Dedifferentiated amniotic fluid mesenchymal stem cell (primary cell): ENCODE measurements at regions not wholly inside any gene's neighbourhood (a gene's known extent, or its start where the extent isn't known, plus 50 kb on each side); places are given as distances from the start of the nearest gene placed in this dataset.
"Not testable (repeated sequence)": the region's sequence is repeated elsewhere in the genome, so short reads cannot be mapped to it uniquely, and the experiment has no call there.

Experiments
- DNase-seq: peaks from one replicate; pipeline ENCODE4 v3.0.0-alpha.2; 2016; ENCODE audit errors: extremely low spot score

DNA sequence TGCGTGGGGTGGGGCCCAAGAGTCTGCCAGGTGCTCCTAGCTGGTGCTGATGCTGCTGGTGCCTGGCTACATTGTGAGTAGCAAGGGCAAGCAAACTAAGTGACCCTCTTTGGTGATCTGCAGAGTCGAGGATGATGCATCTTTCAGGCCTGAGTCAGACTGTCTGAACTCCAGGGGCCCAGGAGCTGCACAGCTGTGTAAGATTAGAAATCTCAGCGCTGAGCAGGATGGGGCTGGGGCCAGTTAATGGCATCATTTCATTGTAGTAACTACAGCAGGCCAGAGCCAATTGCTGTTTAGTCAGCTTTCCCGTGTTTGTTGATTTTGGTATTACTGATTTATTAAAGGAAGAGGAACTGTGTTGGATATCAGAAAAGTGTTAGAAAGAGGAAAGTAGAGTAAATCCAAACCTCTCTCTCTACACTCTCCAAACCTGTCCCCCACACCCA, 365.2 kb downstream of the PAX1 start:
- DNase-seq, result no peak

DNA sequence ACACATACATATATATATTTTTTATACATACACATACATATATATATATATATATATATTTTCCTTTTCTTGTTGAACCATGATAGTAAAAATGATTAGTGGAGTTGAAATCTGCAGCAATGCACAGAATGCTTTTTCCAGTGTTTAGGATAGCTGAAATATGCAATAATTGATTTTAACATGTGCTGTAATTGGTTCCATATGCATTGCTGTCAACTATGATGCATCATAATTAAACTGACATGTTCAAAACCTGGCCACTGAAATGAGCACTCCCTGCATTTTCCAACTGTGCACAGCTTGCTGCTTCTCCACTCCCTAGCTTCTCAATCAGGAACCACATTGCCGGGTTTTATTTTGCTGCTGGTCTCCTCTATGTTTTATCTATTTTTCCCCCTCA, 358.3 kb downstream of the PAX1 start:
- DNase-seq, result no peak

DNA sequence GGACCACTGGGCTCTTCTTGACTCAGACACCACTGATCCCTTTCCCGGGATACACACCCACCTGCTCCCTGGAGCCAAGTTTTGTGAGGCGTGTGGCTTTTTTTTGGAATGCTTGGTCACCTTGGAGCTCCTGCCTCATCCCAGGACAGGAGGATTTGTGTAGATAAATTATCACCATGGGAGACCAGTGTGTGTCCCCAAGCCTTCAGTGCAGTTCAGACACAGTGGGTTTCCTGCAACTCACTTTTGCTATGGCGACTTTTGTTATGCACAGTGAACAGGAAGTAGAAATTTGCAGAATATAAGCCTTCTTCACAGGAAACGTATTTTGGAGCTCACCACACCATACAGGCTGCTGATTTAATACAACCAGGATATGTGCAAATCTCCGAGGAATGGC, 357.4 kb downstream of the PAX1 start:
- DNase-seq, result peak; percentile 4

DNA sequence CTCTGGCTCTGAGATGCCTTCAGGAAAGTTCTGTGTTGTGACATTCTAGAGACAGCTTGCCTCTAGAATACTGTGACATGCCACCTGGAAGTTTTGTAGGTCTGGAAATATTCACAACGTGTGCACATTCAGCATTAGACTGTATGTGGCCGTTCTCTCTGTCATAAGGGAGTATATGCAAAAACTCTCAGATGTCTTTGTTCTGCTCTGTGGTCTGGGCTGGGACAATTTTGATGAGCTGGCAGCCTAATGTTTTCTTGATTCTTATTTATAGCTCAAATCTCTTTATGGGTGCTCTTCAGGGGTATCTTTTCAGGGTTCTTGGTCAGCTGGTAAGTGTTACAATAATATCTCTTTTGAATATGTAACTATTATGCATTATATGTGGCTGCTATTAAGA, 355.1 kb downstream of the PAX1 start:
- DNase-seq, result peak; percentile 9

DNA sequence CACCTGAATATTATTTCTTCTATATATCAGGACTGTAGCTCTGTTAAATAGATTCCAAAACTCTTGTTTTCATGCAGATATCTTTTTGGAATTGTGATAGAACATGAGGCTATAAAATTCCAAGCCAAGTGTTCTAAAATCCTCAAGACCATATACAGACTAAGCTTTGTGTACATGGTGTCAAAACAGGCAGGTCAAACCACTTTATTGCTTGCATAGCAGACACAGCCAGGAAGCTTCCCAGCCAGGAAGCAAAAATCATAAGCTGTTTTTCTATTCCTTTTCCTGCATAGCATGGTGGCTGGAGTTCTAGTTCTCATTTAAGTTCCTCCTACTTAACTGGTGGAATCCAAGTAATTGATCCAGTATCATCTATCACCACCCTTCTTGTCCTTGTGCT, 353.3 kb downstream of the PAX1 start:
- peak; percentile 11 for DNase-seq

DNA sequence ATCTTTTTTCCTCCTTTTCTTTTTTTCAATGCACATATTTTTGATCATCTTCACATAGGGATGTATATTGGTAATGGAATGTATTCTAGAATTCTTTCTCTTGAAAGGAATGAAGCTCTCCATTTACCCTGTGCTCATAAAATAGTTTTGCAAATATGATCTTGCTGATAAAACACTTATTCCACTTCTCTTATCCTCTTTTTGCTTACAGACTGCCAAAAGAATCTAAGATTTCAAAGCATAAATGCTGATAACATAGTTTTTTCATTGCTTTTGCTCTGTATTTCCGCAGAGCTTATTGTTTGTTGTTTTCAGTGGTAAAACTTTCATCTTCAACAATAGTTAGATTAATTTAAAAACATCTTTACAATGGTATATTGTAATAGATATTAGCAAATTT, 350.5 kb downstream of the PAX1 start:
- no peak for DNase-seq

DNA sequence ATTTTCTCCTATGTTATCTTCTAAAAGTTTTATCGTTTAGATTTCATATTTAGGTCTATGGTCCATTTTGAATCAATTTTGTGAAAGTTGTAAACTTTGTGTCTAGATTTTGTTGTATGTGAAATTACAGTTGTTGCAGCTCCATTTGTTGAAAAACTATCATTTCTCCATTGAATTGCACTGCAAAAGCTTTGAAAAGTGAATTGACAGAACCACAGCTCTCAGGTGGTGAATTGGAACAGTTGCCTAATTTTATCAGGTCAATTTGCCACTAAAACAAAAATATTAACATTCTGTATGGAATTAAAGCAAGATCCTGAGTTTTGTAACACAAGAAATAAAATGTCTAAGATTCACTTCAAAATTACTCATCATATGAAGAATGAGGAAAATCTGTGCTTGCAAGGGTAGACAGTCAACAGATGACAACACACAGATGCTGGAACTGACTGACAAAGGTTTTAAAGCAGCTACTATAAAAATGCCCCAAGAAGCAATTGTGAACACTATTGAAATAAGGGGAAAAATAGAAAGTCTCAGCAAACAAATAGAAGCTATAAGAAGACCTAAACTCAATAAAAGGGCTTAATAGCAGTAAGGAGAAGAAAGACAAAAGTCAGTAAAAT, 346.7 kb downstream of the PAX1 start:
- DNase-seq, result no peak

DNA sequence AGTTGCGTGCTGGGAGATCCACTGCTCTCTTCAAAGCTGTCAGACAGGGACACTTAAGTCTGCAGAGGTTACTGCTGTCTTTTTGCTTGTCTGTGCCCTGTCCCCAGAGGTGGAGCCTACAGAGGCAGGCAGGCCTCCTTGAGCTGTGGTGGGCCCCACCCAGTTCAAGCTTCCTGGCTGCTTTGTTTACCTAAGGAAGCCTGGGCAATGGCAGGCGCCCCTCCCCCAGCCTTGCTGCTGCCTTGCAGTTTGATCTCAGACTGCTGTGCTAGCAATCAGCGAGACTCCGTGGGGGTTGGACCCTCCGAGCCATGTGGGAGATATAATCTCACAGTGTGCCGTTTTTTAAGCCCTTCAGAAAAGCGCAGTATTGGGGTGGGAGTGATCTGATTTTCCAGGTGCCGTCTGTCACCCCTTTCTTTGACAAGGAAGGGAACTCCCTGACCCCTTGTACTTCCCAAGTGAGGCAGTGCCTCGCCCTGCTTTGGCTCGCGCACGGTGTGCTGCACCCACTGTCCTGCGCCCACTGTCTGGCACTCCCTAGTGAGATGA, 340.6 kb downstream of the PAX1 start:
- DNase-seq, result not testable (repeated sequence)

DNA sequence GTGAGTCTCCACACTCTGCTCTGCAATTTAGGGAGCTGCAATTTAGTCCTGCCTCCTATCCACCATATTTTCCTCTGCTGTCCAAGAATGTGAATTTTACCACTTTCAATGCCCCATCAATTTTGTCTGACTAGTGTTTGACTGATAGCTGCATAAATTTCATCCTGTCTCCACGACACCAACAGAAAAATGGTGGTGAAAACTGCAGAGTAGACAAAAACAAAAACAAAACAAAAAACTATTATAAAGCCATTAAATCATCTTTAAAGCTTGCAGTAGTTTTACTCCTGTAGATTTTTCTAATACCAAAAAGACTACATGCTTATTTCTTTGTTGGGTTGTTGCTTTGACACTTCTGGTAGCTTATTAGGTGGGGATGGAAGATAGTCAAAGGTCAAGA, 322.0 kb downstream of the PAX1 start:
- no peak for DNase-seq

DNA sequence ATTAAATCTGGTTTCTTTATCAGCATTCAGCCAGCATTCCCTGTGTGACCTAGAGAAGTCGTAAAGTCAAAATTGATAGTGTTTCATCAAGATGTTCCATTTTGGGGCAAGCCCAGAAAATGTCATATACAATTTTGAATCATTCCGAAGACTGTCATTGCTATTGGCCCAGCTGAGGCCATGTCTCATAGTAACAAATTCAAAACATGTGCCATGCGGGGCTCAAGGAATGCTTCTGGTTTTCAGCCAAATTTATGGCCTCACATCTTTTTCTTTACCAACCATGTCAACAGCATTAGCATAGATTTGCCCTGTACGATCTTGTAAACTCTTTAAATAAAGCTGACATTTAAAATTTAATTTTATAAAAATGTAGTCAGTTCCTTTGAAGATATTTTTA, 314.7 kb downstream of the PAX1 start:
- no peak for DNase-seq

DNA sequence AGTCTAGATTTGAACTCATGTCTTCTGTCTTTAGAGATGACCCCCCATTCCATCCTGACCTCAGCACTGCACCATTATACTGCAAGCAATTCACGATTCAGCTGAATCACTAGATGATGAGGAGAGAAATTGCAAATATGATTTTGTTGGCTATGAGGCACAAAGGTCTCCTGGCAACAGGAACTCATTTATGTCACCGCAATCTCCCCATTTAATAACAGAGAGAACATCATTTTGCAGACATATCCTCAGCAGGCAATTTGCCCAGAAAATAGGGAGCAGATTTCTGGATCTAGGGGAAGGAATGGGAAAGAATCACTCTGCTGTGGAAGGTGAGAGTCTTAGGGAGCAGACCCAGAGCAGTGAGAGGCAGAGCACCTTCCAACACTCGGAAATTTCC, 303.0 kb downstream of the PAX1 start:
- DNase-seq, result no peak

DNA sequence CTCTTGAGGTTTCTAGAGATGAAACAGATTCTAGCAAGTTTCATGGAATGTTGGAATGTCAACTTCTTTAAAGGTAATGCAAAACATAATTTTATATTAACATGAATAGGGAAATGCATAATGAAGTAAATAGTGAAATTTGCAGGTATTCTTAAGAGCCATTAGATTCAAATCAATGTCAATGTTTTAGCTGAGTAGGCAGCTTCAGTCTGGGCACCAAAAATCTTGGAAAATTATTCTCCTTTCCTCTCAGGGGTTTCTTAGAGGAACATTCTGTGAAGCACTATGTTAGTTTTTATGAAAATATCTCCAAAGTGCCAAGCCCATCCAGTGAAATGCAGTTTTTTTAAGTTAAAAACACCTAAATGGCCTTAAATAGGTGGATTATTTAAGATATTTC, 300.8 kb downstream of the PAX1 start:
- DNase-seq, result no peak

DNA sequence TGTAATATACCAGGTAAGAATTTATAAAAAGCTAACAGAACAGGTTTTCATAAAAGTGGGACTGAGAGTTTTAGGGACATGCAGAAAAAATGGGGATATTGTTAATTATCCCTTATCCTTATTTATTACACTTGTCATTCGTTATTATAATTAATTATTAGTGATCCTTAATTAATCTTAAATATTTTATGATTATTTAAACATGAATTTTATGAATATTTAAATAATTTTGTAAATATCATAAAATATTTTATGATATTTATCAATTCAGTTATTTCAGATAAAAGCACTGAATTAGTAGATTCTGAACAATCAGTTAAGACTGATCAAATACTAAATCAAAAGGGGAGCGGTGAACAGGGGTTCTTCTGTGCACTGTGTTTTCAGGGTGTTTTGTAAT, 300.1 kb downstream of the PAX1 start:
- no peak for DNase-seq

DNA sequence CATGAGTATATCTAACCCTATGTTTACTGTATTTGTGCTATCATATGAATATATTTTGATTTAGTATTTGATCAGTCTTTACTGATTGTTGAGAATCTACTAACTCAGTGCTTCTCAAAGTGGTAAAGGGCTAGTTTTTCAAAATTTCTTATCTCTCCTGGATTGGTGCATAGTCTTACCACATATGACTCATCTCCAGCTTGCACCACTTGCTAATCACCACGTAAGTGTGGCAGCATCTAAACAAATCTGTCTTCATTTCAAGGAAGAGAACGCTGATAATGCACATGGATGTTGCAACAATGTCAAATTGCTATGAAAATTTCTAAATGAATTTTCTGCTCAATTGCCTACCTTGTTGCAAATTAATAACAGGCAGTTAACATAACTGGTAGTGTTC, 299.5 kb downstream of the PAX1 start:
- no peak for DNase-seq

DNA sequence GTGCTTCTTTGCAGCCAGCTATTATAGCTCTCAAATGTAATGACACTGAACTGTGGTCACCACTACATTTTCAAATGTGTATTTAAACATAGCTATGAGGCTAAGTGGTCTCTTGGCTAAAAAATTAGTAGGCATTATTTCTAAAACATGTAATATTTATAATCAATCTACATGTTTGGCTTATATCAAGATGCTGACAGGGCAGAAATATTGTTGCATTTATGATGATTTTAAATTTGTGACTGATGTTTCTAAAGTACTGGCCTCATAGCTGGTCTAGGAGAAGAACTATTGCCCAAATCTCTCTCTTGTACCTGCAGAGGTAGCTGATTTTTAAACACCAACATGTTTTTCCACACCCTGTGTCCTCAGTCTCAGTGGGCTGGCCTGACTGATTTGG, 298.2 kb downstream of the PAX1 start:
- DNase-seq, result no peak

DNA sequence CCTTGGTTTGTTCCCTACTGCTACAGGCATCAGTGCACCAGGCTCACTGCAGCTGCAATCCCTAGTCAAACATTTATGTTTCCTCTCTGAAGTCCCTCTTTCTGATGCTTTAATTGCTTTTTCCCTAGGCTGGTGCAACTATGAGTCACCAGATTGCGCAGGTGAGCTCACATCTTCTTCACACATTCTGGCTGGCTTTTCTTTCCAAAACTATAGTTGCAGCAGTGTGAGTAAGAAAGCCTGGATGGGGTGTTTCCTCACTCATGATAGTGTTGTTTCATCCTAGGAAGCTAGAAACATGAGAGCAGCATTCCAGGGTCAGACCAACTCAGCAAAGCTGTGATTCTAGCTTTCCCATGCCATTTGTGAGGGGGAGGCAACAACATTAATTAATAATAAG, 296.4 kb downstream of the PAX1 start:
- DNase-seq, result no peak

DNA sequence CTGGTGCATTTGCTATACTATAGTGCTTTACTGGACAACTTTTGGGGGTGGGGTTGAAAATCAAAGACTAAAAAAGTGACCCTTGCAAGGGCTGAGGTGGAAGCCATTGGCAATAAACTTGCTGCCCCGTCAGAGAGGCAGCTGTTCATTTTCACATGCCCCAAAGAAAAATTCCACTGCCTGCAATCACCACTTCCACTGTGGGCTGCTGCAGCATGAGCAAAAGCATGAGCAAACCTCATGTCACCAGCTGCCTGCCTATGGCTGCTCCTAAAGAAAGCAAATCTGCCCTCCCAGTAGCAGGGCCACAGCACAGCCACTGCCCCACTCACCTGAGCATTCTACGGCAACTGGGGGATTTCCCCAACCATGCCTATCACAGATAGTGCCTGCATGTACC, 290.0 kb downstream of the PAX1 start:
- DNase-seq, result no peak

DNA sequence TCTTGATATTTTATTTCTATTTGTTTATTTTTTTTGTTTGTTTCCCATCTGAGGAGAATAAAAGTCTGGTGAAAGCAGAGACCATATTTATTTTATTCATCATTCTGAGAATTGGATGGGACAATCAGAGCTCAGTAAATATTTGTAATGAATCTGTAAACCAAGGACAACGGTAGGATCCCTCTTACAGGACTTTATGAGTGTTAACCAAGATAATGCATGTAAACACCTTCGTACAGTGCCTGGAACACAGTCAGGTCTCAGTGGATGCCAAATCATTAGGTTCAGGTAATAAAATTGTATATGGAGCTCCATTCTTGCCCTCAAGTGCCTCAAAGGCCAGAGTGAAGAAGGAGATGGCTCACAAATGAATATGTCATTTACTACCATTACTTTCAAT, 288.7 kb downstream of the PAX1 start:
- no peak for DNase-seq

DNA sequence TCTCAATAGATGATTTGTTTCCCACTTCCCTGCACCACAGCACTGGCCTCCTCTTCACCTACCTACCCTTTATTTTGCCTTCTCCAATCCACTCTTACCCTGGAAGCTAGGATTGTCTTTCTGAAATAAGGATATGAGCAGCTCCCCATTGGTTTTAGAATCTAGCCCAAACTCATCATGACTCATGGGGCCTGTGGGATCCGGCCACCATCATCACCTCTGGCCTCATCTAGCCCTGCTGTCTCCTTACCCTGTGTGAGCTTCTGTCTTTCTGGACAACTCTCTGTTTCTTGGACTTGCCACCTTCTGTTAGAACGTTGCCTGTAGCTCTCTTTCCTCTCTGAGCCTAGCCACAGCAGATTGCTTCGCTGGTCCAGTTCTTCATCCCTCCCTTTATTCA, 277.1 kb downstream of the PAX1 start:
- DNase-seq, result no peak

DNA sequence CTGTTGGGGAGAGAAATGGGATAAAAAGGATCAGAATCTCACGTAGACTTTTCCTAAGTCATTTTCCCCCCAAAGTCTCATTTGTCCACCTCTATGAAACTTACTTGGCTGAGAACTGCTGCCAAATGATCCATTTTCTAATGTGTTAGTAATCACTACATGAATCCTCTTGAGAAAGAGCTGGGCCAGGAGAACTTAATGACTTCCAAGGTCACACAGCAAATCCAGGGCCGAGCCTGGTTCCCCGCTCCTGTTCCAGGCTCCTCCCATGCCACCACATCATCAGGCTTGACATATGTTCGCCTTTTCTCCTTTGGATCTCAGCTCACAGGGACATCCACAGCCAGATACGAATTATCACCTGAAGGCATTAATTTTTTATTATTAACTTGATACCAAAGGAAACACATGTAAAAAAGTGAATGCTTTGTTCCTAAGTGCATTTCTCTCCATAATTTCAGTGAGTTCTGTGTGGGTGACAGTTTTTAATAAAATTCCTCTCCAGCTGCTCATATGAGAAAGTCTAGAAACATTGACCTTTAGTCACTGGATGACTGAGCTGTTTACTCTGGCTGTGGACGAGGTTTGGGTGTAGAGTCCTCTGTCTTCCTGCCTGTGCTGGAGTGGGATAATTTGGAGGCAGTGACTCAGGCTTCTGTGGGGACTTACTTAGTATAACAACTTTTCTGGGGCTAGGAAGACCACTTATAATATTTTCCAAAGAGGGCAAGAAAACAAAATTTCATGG, 276.3 kb downstream of the PAX1 start:
- DNase-seq, result no peak

DNA sequence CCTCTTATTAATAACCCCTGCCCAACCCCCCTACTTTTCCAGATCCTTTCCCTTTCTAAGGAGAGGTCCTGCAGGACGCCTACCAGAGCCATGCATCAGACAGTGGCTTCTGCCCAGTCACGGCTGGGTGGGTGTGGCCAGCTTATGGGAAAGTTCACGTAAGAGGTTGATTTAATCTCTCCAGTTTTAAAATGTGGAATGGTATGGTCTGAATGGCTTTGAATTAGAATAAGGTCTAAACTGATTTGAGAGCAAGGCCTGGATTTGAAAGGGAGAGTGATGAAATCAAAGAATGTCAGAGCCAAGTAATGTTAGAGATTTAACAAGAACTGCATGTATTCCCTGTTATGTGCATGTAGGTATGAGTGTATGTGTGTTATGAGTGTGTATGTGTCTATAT, 275.7 kb downstream of the PAX1 start:
- no peak for DNase-seq

DNA sequence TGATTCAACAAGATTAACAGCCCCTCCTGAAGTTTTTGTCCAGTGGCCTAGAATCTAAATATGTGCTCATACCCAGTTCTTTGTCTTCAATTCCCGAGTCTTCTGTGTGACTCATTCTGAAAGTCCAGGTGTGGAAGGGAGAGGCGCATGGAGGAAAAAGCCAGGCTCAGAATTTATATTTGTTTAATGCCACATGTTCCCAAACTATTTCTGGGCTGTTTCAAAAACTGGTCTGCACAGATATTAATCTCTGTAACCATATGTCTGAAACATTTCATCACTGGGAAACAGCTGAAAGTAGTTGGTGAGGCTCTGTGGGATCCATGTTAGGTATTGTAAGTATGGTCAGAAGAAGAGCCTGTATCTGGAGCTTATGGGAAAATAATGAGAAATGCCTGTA, 266.0 kb downstream of the PAX1 start:
- no peak for DNase-seq

DNA sequence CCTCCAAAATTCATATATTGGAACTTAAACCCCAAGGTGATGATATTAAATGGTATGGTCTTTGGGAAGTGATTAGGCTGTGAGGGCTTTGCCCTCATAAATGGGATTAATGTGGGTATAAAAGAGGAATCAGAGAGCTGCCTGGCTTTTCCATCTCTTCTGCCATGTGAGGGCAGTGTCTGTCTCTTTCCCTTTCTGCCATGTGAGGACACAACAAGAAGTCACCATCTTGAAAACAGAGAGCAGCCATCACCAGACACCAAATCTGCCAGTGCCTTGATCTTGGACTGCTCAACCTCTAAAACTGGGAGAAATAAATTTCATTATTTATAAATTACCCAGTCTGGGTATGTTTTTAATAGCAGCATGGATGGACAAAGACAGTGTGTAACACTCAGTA, 263.0 kb downstream of the PAX1 start:
- DNase-seq, result no peak

DNA sequence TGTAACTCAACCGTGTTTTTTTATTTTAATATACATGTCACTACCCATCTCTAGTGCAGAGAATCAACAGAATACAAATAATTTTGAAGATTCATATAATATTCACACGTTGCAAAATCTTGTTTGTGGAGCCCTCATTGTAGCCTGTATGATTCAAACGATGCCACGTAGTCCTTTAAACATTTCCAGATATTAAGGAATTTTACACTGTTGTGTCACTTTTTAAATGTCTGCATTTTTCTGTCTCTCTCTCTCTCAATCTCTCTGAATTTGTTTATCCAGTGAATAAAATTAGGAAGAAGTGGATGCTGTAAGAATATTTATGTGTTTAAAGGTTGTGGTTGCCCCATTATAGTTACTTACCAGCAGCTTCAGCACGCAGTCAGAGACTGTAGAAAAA, 262.0 kb downstream of the PAX1 start:
- no peak for DNase-seq
